Adrenal gland (tissue), 5 donors: ENCODE measurements at regions not wholly inside any gene's neighbourhood (a gene's known extent, or its start where the extent isn't known, plus 50 kb on each side); places are given as distances from the start of the nearest gene placed in this dataset.

Source experiments
- CTCF ChIP-seq, 6 experiments: fragments of 450-650 bp in 4 of 6; fragments of 200-600 bp in 2 of 6; sonication (generic) in 1 of 6; IDR thresholded peaks; 1 replicate in 5 of 6; 2 replicates in 1 of 6; pipeline versions ENCODE4 v1.5.1 to v1.8.0; 2016 to 2021; ENCODE audit warnings: antibody characterized with exemption in 6 of 6, mild to moderate bottlenecking in 2 of 6, moderate library complexity in 1 of 6
- POLR2A ChIP-seq, 2 donors: fragments of 450-650 bp; IDR thresholded peaks; one replicate each; pipeline ENCODE4 v1.6.1; 2017; ENCODE audit warnings: antibody characterized with exemption in 2 of 2, mild to moderate bottlenecking in 2 of 2, moderate library complexity in 1 of 2
- donor health status: DM: no; HTN: no; CAD: no.

GRCh38 chr6:119544325-119545175 lies 195.0 kb upstream of the MAN1A1 start:
- TF ChIP-seq CTCF (IDR thresholded peaks at IDR 0.05) (no peak), POLR2A (IDR thresholded peaks at IDR 0.05) (no peak)
